ENCODE measurements at regions not wholly inside any gene's neighbourhood (a gene's known extent, or its start where the extent isn't known, plus 50 kb on each side); places are given as distances from the start of the nearest gene placed in this dataset.

GRCh38 chr3:154776549-154777225 is 303.4 kb upstream of the MME start:
- TF ChIP-seq CTCF (IDR thresholded peaks at IDR 0.05) = no peak

DNA sequence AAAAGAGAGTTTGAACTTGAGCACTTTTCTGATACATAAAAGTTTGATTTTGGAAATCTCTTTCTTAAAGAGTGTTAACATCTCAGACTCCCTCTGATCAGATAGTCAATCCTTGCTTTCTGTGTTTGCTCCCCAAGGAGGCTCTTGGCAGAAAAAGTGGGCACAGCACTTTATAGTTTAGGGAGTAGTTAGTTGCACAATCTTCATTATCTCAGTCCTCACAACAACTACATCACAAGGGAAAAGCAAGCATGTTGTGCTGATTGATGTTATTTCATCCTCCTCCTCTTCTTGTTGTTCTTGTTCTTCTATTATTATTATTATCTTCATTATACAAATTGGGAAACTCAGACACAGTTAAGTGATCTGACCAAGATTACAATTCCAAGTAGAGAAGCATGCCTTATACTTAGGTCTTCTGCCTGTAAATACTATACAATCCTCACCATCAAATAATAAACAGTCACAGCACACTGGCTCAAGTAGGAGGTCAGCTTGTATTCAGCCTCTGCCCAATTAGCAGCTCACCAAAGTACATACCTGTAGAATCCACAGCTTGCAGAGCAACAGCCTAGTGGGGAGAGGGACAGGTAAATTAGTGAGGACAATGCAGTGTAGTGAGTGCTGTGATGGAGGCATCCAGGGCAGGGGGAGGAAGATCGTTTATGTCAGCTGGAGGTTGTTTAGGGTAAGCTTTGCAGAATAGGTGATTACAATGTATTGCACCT is 304.1 kb upstream of the MME start:
- H3K9me3 Mint-ChIP-seq (ENCODE audit: low read depth) = no peaks in the 10 kb centered on the region
- H3K4me1 Mint-ChIP-seq (ENCODE audit: low read depth) = peaks cover 6% of the 10 kb centered on the region
- H3K36me3 Mint-ChIP-seq (ENCODE audit: low read depth) = no peaks in the 10 kb centered on the region
- no peak overlapping the region for H3K4me3 Mint-ChIP-seq (ENCODE audit: unreplicated experiment)
- no peak for DNase-seq (ENCODE audit: low spot score)
- H3K27ac Mint-ChIP-seq (ENCODE audit: unreplicated experiment) = no peak overlapping the region
- no peak for TF ChIP-seq CTCF (IDR thresholded peaks at IDR 0.05)
- peaks cover 24% of the 10 kb centered on the region for H3K27me3 Mint-ChIP-seq (ENCODE audit: low read depth)

More at GRCh38 chr3:154776549-154777225, 303.4 kb upstream of the MME start:
- H3K4me1 Mint-ChIP-seq (ENCODE audit: low read depth) = peaks cover 6% of the 10 kb centered on the region
- no peak for DNase-seq (ENCODE audit: low spot score)
- H3K27ac Mint-ChIP-seq (ENCODE audit: unreplicated experiment) = no peak overlapping the region
- peaks cover 24% of the 10 kb centered on the region for H3K27me3 Mint-ChIP-seq (ENCODE audit: low read depth)
- H3K36me3 Mint-ChIP-seq (ENCODE audit: low read depth) = no peaks in the 10 kb centered on the region
- H3K9me3 Mint-ChIP-seq (ENCODE audit: low read depth) = no peaks in the 10 kb centered on the region
- H3K4me3 Mint-ChIP-seq (ENCODE audit: unreplicated experiment) = no peak overlapping the region

DNA sequence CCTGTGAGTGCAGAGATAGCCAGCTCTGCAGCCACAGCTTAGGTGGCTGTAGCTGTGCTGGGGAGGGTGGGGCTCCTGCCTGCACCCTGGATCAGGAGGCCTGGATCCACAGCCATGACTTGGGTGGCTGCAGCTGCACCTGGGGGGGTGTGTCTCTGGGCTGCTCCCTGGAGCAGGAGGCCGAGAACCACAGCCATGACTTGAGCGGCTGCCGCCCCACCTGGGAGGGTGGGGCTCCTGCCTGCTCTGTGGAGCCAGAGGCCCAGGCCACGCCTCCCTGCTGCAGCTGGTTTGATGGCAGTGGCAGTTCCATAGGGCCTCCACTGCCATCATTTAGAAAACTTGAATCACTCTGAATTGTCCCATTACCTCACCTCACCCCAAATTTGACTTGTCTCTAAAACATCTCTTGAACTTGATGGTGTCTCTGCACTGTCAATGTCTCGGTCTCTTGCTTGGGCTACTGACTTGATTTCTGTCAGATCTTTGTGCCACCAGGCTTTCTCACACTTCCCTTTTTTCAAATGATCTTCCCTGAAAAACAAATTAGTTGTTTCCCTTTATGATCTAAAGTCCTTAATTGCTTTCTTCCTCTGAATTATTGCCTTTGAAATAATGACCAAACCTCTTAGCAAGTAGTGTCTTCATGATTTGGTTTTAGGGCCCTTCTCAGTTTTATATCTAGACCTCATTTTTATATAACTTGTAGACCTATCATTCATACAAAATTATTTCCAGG is 313.2 kb upstream of the MME start:
- TF ChIP-seq CTCF (IDR thresholded peaks at IDR 0.05) = no peak
- no peak overlapping the region for H3K27ac Mint-ChIP-seq (ENCODE audit: unreplicated experiment)
- H3K4me3 Mint-ChIP-seq (ENCODE audit: unreplicated experiment) = no peak overlapping the region
- DNase-seq (ENCODE audit: low spot score) = no peak
- H3K27me3 Mint-ChIP-seq (ENCODE audit: low read depth) = peaks cover 1% of the 10 kb centered on the region
- no peaks in the 10 kb centered on the region for H3K4me1 Mint-ChIP-seq (ENCODE audit: low read depth)
- peaks cover 3% of the 10 kb centered on the region for H3K9me3 Mint-ChIP-seq (ENCODE audit: low read depth)
- H3K36me3 Mint-ChIP-seq (ENCODE audit: low read depth) = no peaks in the 10 kb centered on the region

DNA sequence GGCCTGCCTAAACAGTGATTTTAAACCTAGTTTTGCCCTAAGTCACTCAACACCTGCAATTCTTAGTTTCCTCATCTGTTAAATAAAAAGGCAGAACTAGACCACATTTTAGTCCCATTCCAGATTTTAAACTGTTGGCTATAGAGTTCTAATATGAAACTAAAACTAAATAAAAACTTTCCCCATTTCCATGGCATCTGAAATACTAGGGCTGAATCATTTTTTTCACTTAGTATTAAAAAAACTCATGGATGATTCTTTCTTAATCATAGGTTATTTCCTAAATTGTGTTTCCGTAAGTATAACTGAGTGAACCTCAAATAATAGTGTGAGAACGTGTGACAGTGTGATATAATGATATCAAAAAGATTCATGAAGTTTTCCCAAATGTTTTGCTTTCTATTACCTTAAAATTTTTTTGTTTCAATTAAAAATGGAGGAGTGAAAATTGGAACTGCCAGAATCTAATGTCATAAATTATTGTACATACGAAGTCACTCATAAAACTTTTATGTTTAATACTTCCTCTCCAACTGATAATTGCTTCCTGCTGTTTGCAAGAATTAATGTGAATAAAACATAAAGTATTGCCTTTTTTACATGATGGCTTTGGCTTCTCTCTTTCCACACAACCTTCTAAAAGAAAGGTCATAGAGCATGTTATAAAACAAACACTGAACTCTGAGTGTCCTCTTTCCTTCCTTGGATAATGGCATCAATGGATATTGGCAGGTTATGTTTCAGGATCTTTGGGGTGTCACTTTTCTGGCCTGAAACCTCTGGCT is 315.1 kb upstream of the MME start:
- no peaks in the 10 kb centered on the region for H3K9me3 Mint-ChIP-seq (ENCODE audit: low read depth)
- no peak overlapping the region for H3K27ac Mint-ChIP-seq (ENCODE audit: unreplicated experiment)
- TF ChIP-seq CTCF (IDR thresholded peaks at IDR 0.05) = no peak
- no peak overlapping the region for H3K4me3 Mint-ChIP-seq (ENCODE audit: unreplicated experiment)
- peaks cover 1% of the 10 kb centered on the region for H3K27me3 Mint-ChIP-seq (ENCODE audit: low read depth)
- no peaks in the 10 kb centered on the region for H3K36me3 Mint-ChIP-seq (ENCODE audit: low read depth)
- peaks cover 2% of the 10 kb centered on the region for H3K4me1 Mint-ChIP-seq (ENCODE audit: low read depth)
- DNase-seq (ENCODE audit: low spot score) = no peak

DNA sequence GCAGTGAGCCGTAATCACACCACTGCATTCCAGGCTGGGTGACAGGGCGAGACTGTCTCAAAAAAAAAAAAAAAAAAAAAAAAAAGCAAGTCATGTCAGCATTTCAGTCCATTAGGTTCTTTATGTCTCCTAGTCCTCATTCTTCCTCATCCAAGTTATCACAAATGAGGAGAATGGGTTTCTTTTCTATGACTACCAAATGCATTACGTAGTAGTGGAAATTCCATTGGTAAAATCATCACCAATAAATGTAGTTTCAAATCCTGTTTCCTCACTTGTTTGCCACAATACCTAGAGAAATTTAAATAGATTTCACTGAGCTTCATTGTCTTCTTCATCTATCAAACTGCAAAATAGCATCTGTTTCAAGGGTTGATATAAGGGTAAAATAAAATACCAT is 317.6 kb upstream of the MME start:
- H3K9me3 Mint-ChIP-seq (ENCODE audit: low read depth) = no peaks in the 10 kb centered on the region
- DNase-seq (ENCODE audit: low spot score) = no peak
- H3K36me3 Mint-ChIP-seq (ENCODE audit: low read depth) = no peaks in the 10 kb centered on the region
- TF ChIP-seq CTCF (IDR thresholded peaks at IDR 0.05) = no peak
- peaks cover 1% of the 10 kb centered on the region for H3K27me3 Mint-ChIP-seq (ENCODE audit: low read depth)
- peaks cover 5% of the 10 kb centered on the region for H3K4me1 Mint-ChIP-seq (ENCODE audit: low read depth)
- H3K27ac Mint-ChIP-seq (ENCODE audit: unreplicated experiment) = no peak overlapping the region
- no peak overlapping the region for H3K4me3 Mint-ChIP-seq (ENCODE audit: unreplicated experiment)
